ENCODE measurements at regions not wholly inside any gene's neighbourhood (a gene's known extent, or its start where the extent isn't known, plus 50 kb on each side); places are given as distances from the start of the nearest gene placed in this dataset.
"Not testable (repeated sequence)": the region's sequence is repeated elsewhere in the genome, so short reads cannot be mapped to it uniquely, and the experiment has no call there.

DNA sequence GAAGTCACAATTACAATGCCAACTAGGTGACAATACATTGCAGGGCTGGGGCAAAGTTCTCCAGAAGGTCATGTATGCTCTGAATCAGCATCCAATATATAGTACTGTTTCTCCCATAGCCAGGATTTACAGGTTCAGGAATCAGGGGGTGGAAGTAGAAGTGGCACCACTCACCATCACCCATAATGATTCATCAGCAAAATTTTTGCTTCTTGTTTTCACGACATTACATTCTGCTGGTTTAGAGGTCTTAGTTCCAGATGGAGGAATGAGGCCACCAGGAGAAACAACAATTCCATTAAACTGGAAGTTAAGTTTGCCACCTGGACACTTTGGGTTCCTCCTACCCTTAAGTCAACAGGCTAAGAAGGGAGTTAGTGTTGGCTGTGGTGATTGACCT lies 505.9 kb downstream of the SLC6A15 start:
- TF ChIP-seq, protein P1, sequence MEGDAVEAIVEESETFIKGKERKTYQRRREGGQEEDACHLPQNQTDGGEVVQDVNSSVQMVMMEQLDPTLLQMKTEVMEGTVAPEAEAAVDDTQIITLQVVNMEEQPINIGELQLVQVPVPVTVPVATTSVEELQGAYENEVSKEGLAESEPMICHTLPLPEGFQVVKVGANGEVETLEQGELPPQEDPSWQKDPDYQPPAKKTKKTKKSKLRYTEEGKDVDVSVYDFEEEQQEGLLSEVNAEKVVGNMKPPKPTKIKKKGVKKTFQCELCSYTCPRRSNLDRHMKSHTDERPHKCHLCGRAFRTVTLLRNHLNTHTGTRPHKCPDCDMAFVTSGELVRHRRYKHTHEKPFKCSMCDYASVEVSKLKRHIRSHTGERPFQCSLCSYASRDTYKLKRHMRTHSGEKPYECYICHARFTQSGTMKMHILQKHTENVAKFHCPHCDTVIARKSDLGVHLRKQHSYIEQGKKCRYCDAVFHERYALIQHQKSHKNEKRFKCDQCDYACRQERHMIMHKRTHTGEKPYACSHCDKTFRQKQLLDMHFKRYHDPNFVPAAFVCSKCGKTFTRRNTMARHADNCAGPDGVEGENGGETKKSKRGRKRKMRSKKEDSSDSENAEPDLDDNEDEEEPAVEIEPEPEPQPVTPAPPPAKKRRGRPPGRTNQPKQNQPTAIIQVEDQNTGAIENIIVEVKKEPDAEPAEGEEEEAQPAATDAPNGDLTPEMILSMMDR (IDR thresholded peaks at IDR 0.05; ENCODE audit: low read depth, low read length, missing input control) = not testable (repeated sequence)
- TF ChIP-seq, protein P2, sequence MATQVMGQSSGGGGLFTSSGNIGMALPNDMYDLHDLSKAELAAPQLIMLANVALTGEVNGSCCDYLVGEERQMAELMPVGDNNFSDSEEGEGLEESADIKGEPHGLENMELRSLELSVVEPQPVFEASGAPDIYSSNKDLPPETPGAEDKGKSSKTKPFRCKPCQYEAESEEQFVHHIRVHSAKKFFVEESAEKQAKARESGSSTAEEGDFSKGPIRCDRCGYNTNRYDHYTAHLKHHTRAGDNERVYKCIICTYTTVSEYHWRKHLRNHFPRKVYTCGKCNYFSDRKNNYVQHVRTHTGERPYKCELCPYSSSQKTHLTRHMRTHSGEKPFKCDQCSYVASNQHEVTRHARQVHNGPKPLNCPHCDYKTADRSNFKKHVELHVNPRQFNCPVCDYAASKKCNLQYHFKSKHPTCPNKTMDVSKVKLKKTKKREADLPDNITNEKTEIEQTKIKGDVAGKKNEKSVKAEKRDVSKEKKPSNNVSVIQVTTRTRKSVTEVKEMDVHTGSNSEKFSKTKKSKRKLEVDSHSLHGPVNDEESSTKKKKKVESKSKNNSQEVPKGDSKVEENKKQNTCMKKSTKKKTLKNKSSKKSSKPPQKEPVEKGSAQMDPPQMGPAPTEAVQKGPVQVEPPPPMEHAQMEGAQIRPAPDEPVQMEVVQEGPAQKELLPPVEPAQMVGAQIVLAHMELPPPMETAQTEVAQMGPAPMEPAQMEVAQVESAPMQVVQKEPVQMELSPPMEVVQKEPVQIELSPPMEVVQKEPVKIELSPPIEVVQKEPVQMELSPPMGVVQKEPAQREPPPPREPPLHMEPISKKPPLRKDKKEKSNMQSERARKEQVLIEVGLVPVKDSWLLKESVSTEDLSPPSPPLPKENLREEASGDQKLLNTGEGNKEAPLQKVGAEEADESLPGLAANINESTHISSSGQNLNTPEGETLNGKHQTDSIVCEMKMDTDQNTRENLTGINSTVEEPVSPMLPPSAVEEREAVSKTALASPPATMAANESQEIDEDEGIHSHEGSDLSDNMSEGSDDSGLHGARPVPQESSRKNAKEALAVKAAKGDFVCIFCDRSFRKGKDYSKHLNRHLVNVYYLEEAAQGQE (IDR thresholded peaks at IDR 0.05) = not testable (repeated sequence)
- TF ChIP-seq GABPA (IDR thresholded peaks at IDR 0.05 in 1 of 2, conservative IDR thresholded peaks at IDR 0.05 in 1 of 2) = not testable (repeated sequence)
